ENCODE measurements at regions not wholly inside any gene's neighbourhood (a gene's known extent, or its start where the extent isn't known, plus 50 kb on each side); places are given as distances from the start of the nearest gene placed in this dataset.

DNA sequence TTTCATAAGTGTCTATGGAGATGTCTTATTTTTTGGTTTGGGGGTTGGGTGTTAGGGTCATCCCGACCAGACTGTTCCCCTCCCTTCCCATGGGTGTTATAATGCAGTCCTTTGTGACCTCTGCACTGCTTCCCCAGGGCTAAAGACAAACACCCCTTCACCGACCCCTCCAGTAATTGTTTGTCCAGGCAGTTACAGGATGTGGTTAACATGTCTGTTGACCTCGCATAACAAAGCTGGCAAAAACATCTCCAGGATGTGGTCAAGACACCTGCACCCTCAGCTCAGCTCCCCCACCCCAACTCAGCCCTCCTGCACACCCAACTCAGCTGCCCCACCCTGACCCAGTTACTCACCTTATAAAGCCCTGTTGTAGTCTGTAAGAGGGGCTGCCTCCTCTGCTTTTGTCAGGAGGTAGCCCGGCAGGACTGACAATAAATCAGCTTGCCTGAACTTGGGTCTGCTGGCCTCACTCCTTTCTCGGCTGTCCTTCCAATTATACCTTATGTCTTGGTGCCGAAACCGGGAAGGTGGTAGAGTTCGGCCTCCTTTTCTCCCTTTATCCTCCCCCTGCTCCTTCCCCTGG, 102.2 kb downstream of the ZNF92 start:
- ChIA-PET POLR2A (interaction anchor here (0.6 to 1.8 kb wide), 7 partner anchors 31 to 478 kb away, joined by 3 to 8 read pairs (median 4); partner anchors contain the start of genes ERV3-1 and ZNF92), CTCF (ENCODE audit: low intra/inter-chr PET ratio, low total read pairs) (no interaction called here)
- Histone ChIP-seq H3K79me2 (ENCODE audit: insufficient read depth, low read length) (no peaks in the 10 kb centered on the region), H3K27me3 (ENCODE audit: control insufficient read depth in 1 of 2, insufficient read depth in 2 of 2, low read length in 2 of 2) (no peaks in the 10 kb centered on the region), H3K27ac (ENCODE audit: extremely low read length, insufficient read depth, low read length) (peak overlapping the region; percentile 69), H2AFZ (ENCODE audit: low read length) (no peak overlapping the region), H3K4me2 (ENCODE audit: low read depth, low read length) (peak overlapping the region; percentile 36), H3K4me3 (replicated peaks in 1 of 3; ENCODE audit: insufficient read depth in 1 of 3, low read depth in 2 of 3, low read length in 3 of 3) (peak overlapping the region in 1 of 3 experiments; percentile 17; a peak in 1 of 6 replicates), H3K9me3 (ENCODE audit: low read length) (peaks cover 9% of the 10 kb centered on the region), H3K36me3 (replicated peaks in 1 of 2; ENCODE audit: control insufficient read depth in 1 of 2, insufficient read depth in 2 of 2, low read length in 2 of 2) (no peaks in the 10 kb centered on the region), H3K4me1 (ENCODE audit: insufficient read depth, low read length) (peaks cover 54% of the 10 kb centered on the region), H3K9ac (ENCODE audit: insufficient read depth, low read depth, low read length) (peak overlapping the region; percentile 41), H4K20me1 (ENCODE audit: insufficient read depth, low read length) (no peaks in the 10 kb centered on the region)
- WGBS (ENCODE audit: low lambda C conversion rate): 38% methylated on average over 7 of the region's 8 CpGs
- peak; percentile 91 for ATAC-seq
- in situ Hi-C loops (cut with HindIII; ENCODE audit: extremely low pct_ligation_motif_present, low pct_unique_long_range_greater_than_20kb): no loop called here
- BruUV-seq (replicated peaks): no TSS peak
- FAIRE-seq: peak; percentile 61
- peak; percentile 93 for DNase-seq (ENCODE audit: low spot score)
- intact Hi-C loops (cut with micrococcal nuclease; ENCODE audit: unreplicated experiment): no loop called here
- TF ChIP-seq LCORL (IDR thresholded peaks at IDR 0.05): no peak
- peak; percentile 92 for TF ChIP-seq LCORL (CRISPR knock-in tag; IDR thresholded peaks at IDR 0.05)
- TF ChIP-seq SMAD1 (CRISPR knock-in tag; IDR thresholded peaks at IDR 0.05; ENCODE audit: borderline replicate concordance, low read depth): 0 out of 2 replicates have a peak, but pooled peaks have one; percentile 52
- peak; percentile 41; the same call in 1 of the 2 replicates for TF ChIP-seq GATAD1 (CRISPR knock-in tag; IDR thresholded peaks at IDR 0.05)
- peak; percentile 53; the same call in 1 of the 2 replicates for TF ChIP-seq HDAC1 (CRISPR knock-in tag; IDR thresholded peaks at IDR 0.05)
- TF ChIP-seq RARA (CRISPR knock-in tag; IDR thresholded peaks at IDR 0.05): peak; percentile 97
- peak; percentile 28; the same call in 1 of the 2 replicates for TF ChIP-seq MEIS2 (CRISPR knock-in tag; IDR thresholded peaks at IDR 0.05)
- TF ChIP-seq, protein P1, sequence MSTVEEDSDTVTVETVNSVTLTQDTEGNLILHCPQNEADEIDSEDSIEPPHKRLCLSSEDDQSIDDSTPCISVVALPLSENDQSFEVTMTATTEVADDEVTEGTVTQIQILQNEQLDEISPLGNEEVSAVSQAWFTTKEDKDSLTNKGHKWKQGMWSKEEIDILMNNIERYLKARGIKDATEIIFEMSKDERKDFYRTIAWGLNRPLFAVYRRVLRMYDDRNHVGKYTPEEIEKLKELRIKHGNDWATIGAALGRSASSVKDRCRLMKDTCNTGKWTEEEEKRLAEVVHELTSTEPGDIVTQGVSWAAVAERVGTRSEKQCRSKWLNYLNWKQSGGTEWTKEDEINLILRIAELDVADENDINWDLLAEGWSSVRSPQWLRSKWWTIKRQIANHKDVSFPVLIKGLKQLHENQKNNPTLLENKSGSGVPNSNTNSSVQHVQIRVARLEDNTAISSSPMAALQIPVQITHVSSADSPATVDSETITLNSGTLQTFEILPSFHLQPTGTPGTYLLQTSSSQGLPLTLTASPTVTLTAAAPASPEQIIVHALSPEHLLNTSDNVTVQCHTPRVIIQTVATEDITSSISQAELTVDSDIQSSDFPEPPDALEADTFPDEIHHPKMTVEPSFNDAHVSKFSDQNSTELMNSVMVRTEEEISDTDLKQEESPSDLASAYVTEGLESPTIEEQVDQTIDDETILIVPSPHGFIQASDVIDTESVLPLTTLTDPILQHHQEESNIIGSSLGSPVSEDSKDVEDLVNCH (CRISPR knock-in tag; IDR thresholded peaks at IDR 0.05): no peak
- peak; percentile 67; the same call in 1 of the 2 replicates for TF ChIP-seq RCOR2 (CRISPR knock-in tag; IDR thresholded peaks at IDR 0.05)
- no peak for TF ChIP-seq KLF6 (CRISPR knock-in tag; IDR thresholded peaks at IDR 0.05)
- no peak for TF ChIP-seq ZNF354B (CRISPR knock-in tag; IDR thresholded peaks at IDR 0.05)
- TF ChIP-seq ZNF572 (CRISPR knock-in tag; IDR thresholded peaks at IDR 0.05): 0 out of 2 replicates have a peak, but pooled peaks have one; percentile 37
- TF ChIP-seq, protein P2, sequence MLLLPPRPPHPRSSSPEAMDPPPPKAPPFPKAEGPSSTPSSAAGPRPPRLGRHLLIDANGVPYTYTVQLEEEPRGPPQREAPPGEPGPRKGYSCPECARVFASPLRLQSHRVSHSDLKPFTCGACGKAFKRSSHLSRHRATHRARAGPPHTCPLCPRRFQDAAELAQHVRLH (CRISPR knock-in tag; IDR thresholded peaks at IDR 0.05; ENCODE audit: borderline replicate concordance, low read depth): peak; percentile 81; the same call in 1 of the 2 replicates
- peak; percentile 56; the same call in 1 of the 2 replicates for TF ChIP-seq ZNF709 (CRISPR knock-in tag; IDR thresholded peaks at IDR 0.05)
- TF ChIP-seq, protein P3, sequence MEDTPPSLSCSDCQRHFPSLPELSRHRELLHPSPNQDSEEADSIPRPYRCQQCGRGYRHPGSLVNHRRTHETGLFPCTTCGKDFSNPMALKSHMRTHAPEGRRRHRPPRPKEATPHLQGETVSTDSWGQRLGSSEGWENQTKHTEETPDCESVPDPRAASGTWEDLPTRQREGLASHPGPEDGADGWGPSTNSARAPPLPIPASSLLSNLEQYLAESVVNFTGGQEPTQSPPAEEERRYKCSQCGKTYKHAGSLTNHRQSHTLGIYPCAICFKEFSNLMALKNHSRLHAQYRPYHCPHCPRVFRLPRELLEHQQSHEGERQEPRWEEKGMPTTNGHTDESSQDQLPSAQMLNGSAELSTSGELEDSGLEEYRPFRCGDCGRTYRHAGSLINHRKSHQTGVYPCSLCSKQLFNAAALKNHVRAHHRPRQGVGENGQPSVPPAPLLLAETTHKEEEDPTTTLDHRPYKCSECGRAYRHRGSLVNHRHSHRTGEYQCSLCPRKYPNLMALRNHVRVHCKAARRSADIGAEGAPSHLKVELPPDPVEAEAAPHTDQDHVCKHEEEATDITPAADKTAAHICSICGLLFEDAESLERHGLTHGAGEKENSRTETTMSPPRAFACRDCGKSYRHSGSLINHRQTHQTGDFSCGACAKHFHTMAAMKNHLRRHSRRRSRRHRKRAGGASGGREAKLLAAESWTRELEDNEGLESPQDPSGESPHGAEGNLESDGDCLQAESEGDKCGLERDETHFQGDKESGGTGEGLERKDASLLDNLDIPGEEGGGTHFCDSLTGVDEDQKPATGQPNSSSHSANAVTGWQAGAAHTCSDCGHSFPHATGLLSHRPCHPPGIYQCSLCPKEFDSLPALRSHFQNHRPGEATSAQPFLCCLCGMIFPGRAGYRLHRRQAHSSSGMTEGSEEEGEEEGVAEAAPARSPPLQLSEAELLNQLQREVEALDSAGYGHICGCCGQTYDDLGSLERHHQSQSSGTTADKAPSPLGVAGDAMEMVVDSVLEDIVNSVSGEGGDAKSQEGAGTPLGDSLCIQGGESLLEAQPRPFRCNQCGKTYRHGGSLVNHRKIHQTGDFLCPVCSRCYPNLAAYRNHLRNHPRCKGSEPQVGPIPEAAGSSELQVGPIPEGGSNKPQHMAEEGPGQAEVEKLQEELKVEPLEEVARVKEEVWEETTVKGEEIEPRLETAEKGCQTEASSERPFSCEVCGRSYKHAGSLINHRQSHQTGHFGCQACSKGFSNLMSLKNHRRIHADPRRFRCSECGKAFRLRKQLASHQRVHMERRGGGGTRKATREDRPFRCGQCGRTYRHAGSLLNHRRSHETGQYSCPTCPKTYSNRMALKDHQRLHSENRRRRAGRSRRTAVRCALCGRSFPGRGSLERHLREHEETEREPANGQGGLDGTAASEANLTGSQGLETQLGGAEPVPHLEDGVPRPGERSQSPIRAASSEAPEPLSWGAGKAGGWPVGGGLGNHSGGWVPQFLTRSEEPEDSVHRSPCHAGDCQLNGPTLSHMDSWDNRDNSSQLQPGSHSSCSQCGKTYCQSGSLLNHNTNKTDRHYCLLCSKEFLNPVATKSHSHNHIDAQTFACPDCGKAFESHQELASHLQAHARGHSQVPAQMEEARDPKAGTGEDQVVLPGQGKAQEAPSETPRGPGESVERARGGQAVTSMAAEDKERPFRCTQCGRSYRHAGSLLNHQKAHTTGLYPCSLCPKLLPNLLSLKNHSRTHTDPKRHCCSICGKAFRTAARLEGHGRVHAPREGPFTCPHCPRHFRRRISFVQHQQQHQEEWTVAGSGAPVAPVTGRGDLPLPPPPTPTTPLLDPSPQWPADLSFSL (CRISPR knock-in tag; IDR thresholded peaks at IDR 0.05): no peak
